ENCODE measurements at regions not wholly inside any gene's neighbourhood (a gene's known extent, or its start where the extent isn't known, plus 50 kb on each side); places are given as distances from the start of the nearest gene placed in this dataset.

- TF ChIP-seq ZBTB7A (IDR thresholded peaks at IDR 0.05; ENCODE audit: low read depth) (no peak), CREB1 (IDR thresholded peaks at IDR 0.05; ENCODE audit: low read depth) (no peak), EGR1 (IDR thresholded peaks at IDR 0.05) (no peak), TEAD4 (IDR thresholded peaks at IDR 0.05) (no peak)
These were observed 244.7 kb downstream of the POSTN start for GRCh38 chr13:37353911-37354310.

Measured in Ishikawa (cell line).